Small intestine (tissue), 7 donors: ENCODE measurements at regions not wholly inside any gene's neighbourhood (a gene's known extent, or its start where the extent isn't known, plus 50 kb on each side); places are given as distances from the start of the nearest gene placed in this dataset.
A peak's percentile ranks its signal among the peaks of the same experiment; 100 is the strongest.
"Not testable (repeated sequence)": the region's sequence is repeated elsewhere in the genome, so short reads cannot be mapped to it uniquely, and the experiment has no call there.

Experiments used
- DNase-seq, 2 donors: peaks; one replicate each; pipeline versions ENCODE4 v3.0.0 to v3.0.0-alpha.2; 2013
- FAIRE-seq: peaks from 2 replicates; lab custom pipeline; 2012; peaks lifted over from hg19 to GRCh38; lab: Jason Lieb, UNC
- H3K27ac ChIP-seq, 3 donors: one replicate each; pipeline ENCODE4 v1.5.1; 2013; ENCODE audit warnings: low read length in 2 of 3, mild to moderate bottlenecking in 2 of 3, control low read depth in 1 of 3, inconsistent platforms in 1 of 3, low read depth in 1 of 3, moderate library complexity in 1 of 3
- H3K27me3 ChIP-seq, 3 donors: one replicate each; pipeline ENCODE4 v1.6.1; 2013; ENCODE audit warnings: low read length in 3 of 3, inconsistent platforms in 1 of 3; ENCODE audit not compliant: control insufficient read depth in 3 of 3, insufficient read depth in 3 of 3
- H3K36me3 ChIP-seq, 3 donors: one replicate each; pipeline ENCODE4 v1.6.1; 2013; ENCODE audit warnings: low read length in 3 of 3, inconsistent platforms in 1 of 3, low read depth in 1 of 3, mild to moderate bottlenecking in 1 of 3, moderate library complexity in 1 of 3; ENCODE audit not compliant: control insufficient read depth in 3 of 3, insufficient read depth in 2 of 3
- H3K4me1 ChIP-seq, 3 donors: one replicate each; pipeline ENCODE4 v1.6.1; 2013; ENCODE audit warnings: low read length in 2 of 3, inconsistent platforms in 1 of 3, low read depth in 1 of 3, mild to moderate bottlenecking in 1 of 3, moderate library complexity in 1 of 3; ENCODE audit not compliant: control insufficient read depth in 3 of 3, insufficient read depth in 2 of 3
- H3K4me3 ChIP-seq, 3 donors: one replicate each; pipeline ENCODE4 v1.5.1; 2013; ENCODE audit warnings: low read length in 3 of 3, control low read depth in 1 of 3, inconsistent platforms in 1 of 3, low read depth in 1 of 3, mild to moderate bottlenecking in 1 of 3, moderate library complexity in 1 of 3
- H3K9me3 ChIP-seq, 2 donors: one replicate each; pipeline ENCODE4 v1.6.1; 2013; ENCODE audit warnings: low read depth in 1 of 2, low read length in 1 of 2; ENCODE audit not compliant: control insufficient read depth in 2 of 2, insufficient read depth in 1 of 2
- WGBS, 3 donors: extraction: QIAGEN DNeasy Blood & Tissue Kit; methylation state at CpG; one replicate each; pipeline ENCODE4 v1.1.7; 2013; 5-methylcytosine and 5-hydroxymethylcytosine counted together
- donor health status: healthy with polysubstance abuse.
- donor health status: control.
- donor health status: control.
- donor health status: Bipolar disorder and iron deficiency.
- donor health status: healthy.

DNA sequence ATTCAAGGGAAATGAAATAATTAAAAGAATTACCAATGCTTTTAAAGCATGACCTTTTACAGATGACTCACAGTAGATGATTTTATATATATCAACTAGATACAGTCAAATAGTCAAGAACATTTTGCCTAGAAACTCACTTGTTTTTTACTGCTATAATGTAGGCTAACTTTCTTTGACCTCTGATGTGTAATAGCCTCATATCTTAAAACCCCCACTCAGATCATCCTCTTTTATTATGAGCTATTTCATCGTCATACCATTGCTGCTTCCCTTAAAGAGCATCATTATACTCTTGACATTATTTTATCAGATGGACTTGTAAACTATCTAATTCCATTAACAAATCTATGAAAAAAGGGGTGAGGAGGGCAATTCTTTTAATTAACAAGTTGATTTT lies 355.9 kb upstream of the AGA start:
- no peak for FAIRE-seq

DNA sequence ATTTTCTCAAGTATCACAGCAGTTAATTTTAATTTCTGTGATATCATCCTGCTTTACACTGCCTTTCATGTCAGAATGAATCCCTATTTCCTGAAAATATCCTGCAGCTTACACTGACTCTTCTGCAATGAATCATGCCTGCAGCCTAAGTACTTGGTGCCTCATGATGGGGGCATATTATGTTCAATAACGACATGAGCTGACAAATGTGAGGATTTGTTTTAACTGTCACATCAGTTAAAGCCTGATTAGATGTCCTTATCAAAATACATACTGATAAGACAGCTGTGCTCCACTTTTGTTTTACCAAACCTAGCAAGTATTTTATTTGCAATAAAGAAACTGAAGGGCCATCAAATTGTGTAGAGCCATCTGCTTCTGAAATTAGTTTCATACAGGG lies 359.9 kb upstream of the AGA start:
- H3K4me1 ChIP-seq, result no peaks in the 10 kb centered on the region
- H3K36me3 ChIP-seq, result no peaks in the 10 kb centered on the region
- H3K9me3 ChIP-seq, result no peaks in the 10 kb centered on the region
- H3K27me3 ChIP-seq, result no peaks in the 10 kb centered on the region
- FAIRE-seq (no peak), DNase-seq (no peak)
- H3K4me3 ChIP-seq, result no peak overlapping the region
- WGBS, 3 donors, result 0 to 18% (median 8%) methylated on average over 1 of the region's 1 CpG
- no peak overlapping the region for H3K27ac ChIP-seq

More for the DNA sequence above, 355.9 kb upstream of the AGA start:
- no peak overlapping the region for H3K27ac ChIP-seq
- H3K4me1 ChIP-seq, result no peaks in the 10 kb centered on the region
- DNase-seq, result no peak
- no peak overlapping the region for H3K4me3 ChIP-seq
- no peaks in the 10 kb centered on the region for H3K27me3 ChIP-seq
- no peaks in the 10 kb centered on the region for H3K36me3 ChIP-seq
- 0 to 35% (median 2%) methylated on average over 1 of the region's 1 CpG for WGBS, 3 donors
- H3K9me3 ChIP-seq, result no peaks in the 10 kb centered on the region

DNA sequence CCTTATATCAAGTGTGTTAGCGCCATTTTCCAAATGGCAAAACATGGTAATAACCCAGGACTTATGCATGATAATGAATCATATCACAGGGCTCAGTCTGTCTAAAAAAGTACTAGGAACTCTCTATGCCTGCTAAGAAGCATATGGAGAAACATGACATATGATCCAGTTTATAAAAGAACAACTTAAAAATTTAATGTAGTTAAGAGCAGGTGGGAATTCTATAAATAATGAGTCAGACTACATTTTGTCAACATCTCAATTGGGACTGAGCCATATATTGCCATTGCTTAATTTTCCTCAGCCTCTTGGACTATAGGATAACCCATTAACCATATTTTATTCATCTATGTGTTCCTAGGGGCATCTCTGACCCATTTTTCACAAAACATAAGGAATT lies 360.4 kb upstream of the AGA start:
- peaks cover 0 to 2% of the 10 kb centered on the region in 2 donors for H3K9me3 ChIP-seq
- H3K4me1 ChIP-seq, result no peaks in the 10 kb centered on the region
- H3K27me3 ChIP-seq, result no peaks in the 10 kb centered on the region
- no peak overlapping the region for H3K27ac ChIP-seq
- DNase-seq, result no peak
- no peaks in the 10 kb centered on the region for H3K36me3 ChIP-seq
- H3K4me3 ChIP-seq, result no peak overlapping the region
- WGBS, 3 donors, result 70 to 80% (median 76%) methylated on average over 1 of the region's 1 CpG
- no peak for FAIRE-seq

DNA sequence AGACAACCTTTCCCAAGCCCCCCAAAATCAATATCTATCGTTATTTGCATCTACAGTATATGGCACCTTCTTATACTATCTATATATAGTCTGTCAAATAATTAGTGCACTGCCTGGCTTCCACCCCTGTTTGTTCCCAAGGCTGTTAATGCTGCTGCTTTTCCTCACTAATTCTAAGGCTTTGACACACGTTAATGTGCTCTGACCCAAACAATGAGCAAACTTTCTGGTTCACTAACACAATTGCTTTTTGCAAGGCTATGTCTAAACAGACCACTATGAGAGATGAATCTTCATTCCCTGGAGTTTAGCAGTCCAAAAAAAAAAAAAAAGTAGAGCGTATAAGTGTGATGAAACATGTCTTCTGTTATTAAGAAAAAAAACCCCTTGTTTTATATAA lies 360.9 kb upstream of the AGA start:
- WGBS, 3 donors, result 53 to 76% (median 61%) methylated on average over 3 of the region's 3 CpGs
- Histone ChIP-seq H3K27me3 (no peaks in the 10 kb centered on the region), H3K27ac (no peak overlapping the region), H3K4me3 (no peak overlapping the region), H3K9me3 (peaks cover 0 to 5% of the 10 kb centered on the region in 2 donors), H3K4me1 (no peaks in the 10 kb centered on the region), H3K36me3 (no peaks in the 10 kb centered on the region)
- FAIRE-seq (no peak), DNase-seq (no peak)

DNA sequence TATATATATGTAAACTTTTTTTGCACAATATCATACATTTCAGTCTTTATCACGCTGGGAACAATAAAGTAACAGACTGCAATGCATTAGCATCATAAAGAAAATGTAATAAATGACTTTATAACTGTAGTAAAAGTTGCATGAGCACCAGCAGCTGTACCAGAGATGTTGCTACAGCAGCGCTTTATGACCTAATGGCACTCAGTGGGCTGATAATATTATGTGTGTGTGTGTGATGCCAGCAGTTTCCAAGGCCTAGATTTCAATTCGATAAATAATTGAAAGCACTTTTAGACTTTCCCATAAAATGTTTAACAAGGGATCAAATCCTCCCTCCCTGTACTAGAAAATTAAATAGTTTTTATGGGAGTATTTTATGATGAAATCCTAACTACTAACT lies 367.6 kb upstream of the AGA start:
- WGBS, 3 donors, result 16 to 48% (median 31%) methylated on average over 3 of the region's 3 CpGs
- H3K36me3 ChIP-seq, result no peaks in the 10 kb centered on the region
- H3K9me3 ChIP-seq, result peaks cover 0 to 5% of the 10 kb centered on the region in 2 donors
- peaks cover 0 to 4% (median 0%) of the 10 kb centered on the region in 3 donors for H3K4me1 ChIP-seq
- DNase-seq (peak; percentile 75 to 80), FAIRE-seq (no peak)
- H3K27ac ChIP-seq, result no peak overlapping the region
- H3K4me3 ChIP-seq, result no peak overlapping the region
- no peaks in the 10 kb centered on the region for H3K27me3 ChIP-seq

DNA sequence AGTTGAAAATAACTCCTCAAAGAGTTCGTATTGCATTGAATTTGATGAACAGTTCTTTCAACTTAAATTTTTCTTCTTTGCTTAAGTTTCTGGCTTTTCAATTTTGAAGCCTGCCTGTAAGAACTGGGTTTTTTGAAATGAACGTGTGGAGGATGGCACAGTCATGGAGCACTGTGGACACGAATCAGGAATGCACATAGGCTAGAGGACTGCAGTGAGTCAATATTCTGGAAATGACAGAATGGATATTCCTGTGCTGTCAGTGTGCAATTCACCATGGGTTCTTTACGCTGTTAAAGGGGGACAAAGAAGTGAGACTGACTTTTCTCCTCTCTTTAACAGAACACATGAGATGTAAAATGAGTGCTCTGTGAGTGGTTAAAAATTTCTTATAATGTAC lies 368.0 kb upstream of the AGA start:
- Histone ChIP-seq H3K27ac (no peak overlapping the region), H3K27me3 (no peaks in the 10 kb centered on the region), H3K4me1 (peaks cover 0 to 4% (median 0%) of the 10 kb centered on the region in 3 donors), H3K36me3 (no peaks in the 10 kb centered on the region), H3K9me3 (peaks cover 0 to 5% of the 10 kb centered on the region in 2 donors), H3K4me3 (no peak overlapping the region)
- FAIRE-seq, result no peak
- DNase-seq, result peak in 1 of 2 donors; percentile 3
- WGBS, 3 donors, result 21 to 52% (median 42%) methylated on average over 4 of the region's 4 CpGs

DNA sequence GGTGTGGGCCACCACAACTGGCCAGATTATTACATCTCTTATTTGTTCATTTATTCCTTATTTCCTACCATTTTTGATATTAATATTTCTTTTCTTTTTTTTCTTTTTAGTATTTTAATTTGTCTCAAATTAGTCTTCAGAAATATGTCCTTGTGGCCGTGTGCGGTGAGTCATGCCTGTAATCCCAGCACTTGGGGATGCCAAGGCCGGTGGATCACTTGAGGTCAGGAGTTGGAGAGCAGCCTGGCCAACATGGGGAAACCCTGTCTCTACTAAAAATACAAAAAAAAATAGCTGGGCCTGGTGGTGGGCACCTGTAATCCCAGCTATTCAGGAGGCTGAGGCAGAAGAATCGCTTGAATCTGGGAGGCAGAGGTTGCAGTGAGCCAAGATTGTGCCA lies 376.2 kb upstream of the AGA start:
- H3K9me3 ChIP-seq, H3K36me3 ChIP-seq, H3K27me3 ChIP-seq, H3K4me3 ChIP-seq, H3K27ac ChIP-seq, DNase-seq, H3K4me1 ChIP-seq, FAIRE-seq: not testable (repeated sequence)
- whole genome bisulfite sequencing, 3 donors, result 89 to 97% (median 89%) methylated on average over 4 of the region's 4 CpGs

DNA sequence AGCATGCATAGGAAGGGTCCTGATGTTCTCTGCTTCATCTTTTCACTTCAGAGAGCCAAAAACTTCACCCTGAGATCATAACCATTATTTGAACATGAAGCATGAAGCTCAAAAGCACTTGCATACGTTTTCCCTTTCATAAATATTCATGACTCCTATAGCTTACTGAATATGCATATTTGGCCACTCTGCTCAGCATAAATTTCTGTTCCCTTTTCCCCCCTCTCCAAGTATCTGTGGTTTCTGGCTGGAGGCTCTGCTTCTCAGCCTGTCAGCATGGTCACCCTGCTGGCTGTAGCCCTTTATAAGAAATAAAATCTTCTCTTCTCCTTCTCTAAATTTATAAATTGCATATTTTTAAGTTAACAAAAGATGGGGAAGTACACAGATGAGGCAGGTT lies 384.7 kb upstream of the AGA start:
- DNase-seq (no peak), FAIRE-seq (no peak)
- Histone ChIP-seq H3K27ac (no peak overlapping the region), H3K4me1 (no peaks in the 10 kb centered on the region), H3K36me3 (no peaks in the 10 kb centered on the region), H3K27me3 (no peaks in the 10 kb centered on the region), H3K4me3 (no peak overlapping the region), H3K9me3 (peaks cover 0 to 14% of the 10 kb centered on the region in 2 donors)
- 42 to 74% (median 60%) methylated on average over 1 of the region's 1 CpG for WGBS, 3 donors

DNA sequence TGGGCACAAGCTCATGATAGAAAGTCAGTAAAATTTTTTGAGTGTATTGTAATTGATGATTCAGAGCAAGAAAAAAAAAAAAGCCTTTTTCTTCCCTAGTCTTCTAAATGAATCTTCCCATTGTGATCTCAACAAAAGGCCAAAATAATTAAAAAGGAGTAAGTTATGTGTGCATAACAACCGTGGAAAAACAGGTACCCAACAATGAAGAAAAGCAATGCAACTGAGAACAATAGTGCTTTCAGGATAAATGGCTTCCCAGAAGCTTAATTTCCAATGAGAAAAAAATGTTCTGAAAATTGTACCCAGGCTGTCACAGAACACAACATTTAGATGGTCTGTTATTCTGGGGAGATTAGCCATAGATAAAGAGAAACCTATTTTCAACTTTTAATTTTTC lies 399.0 kb upstream of the AGA start:
- Histone ChIP-seq H3K4me1 (no peaks in the 10 kb centered on the region), H3K9me3 (no peaks in the 10 kb centered on the region), H3K27me3 (no peaks in the 10 kb centered on the region), H3K36me3 (no peaks in the 10 kb centered on the region), H3K27ac (no peak overlapping the region), H3K4me3 (no peak overlapping the region)
- WGBS, 3 donors, result 3 to 48% (median 29%) methylated on average over 1 of the region's 1 CpG
- FAIRE-seq (no peak), DNase-seq (no peak)
